ENCODE measurements at regions not wholly inside any gene's neighbourhood (a gene's known extent, or its start where the extent isn't known, plus 50 kb on each side); places are given as distances from the start of the nearest gene placed in this dataset.

DNA sequence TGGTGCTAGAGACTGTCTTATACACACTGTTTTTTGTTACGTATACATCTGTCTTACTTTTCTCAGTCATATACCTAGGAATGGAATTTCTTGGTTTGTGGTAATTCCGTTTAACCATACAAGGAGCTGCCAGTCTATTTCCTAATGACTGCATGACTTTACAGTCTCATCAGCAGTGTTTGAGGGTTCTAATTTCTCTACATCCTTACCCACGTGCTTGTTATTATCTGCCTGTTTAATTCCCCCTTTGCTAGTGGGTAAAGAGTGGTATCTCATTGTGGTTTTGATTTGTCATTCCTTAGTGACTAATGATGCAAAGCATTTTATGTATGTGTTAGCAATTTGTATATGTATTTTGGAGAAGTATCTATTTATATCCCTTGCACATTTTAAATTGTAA lies 1008.0 kb downstream of the FAM181B start:
- H3K4me3 ChIP-seq (ENCODE audit: low read length), result no peak overlapping the region
- H3K27ac ChIP-seq (ENCODE audit: low read depth, low read length), result no peak overlapping the region
- peaks cover 6% of the 10 kb centered on the region; the same call in 1 of the 2 replicates for H3K9me3 ChIP-seq (ENCODE audit: control insufficient read depth, insufficient read depth, low read length)
- no peaks in the 10 kb centered on the region for H3K9me2 ChIP-seq (replicated peaks; ENCODE audit: control insufficient read depth, low read length)
- no peaks in the 10 kb centered on the region for H3K4me1 ChIP-seq (ENCODE audit: control insufficient read depth, low read length)
- no peaks in the 10 kb centered on the region for H3K36me3 ChIP-seq (ENCODE audit: control insufficient read depth, low read length)
- no peak overlapping the region for H3K4me2 ChIP-seq (ENCODE audit: low read length)
- no peaks in the 10 kb centered on the region for H3K79me2 ChIP-seq (ENCODE audit: control insufficient read depth, low read length)
- H3F3A ChIP-seq (ENCODE audit: control insufficient read depth, insufficient read depth), result no peaks in the 10 kb centered on the region
- no peaks in the 10 kb centered on the region for H3K27me3 ChIP-seq (ENCODE audit: control insufficient read depth, low read length)
- no peaks in the 10 kb centered on the region for H4K20me1 ChIP-seq (ENCODE audit: control insufficient read depth, insufficient read depth, low read depth, low read length)
- TF ChIP-seq CTCF (IDR thresholded peaks at IDR 0.05; ENCODE audit: low read depth, low read length, poor library complexity, severe bottlenecking) (no peak), EZH2phosphoT487 (IDR thresholded peaks at IDR 0.05; ENCODE audit: borderline replicate concordance, low read length) (no peak)

DNA sequence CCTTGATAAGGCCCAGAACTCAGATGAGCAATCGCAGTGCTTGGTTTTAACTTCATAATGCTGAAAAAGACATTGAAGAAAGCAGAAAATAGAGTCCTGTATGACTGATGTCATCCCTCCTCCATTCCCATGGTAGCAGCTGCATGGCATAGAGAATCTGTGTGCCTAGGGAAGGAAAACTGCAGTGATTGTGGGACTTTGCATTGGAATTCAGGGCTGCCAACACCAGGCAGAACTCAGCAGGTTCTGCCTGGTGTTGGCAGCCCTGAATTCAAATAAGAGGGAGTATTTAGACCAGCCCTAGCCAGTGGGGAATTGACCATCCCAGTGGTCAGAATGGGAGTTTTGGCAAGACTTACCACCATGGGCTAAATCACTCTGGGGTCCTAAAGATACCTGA lies 1016.0 kb downstream of the FAM181B start:
- H3F3A ChIP-seq (ENCODE audit: control insufficient read depth, insufficient read depth), result no peaks in the 10 kb centered on the region
- H3K4me3 ChIP-seq (ENCODE audit: low read length), result no peak overlapping the region
- H3K9me2 ChIP-seq (replicated peaks; ENCODE audit: control insufficient read depth, low read length), result no peaks in the 10 kb centered on the region
- no peaks in the 10 kb centered on the region for H4K20me1 ChIP-seq (ENCODE audit: control insufficient read depth, insufficient read depth, low read depth, low read length)
- no peaks in the 10 kb centered on the region for H3K4me1 ChIP-seq (ENCODE audit: control insufficient read depth, low read length)
- H3K79me2 ChIP-seq (ENCODE audit: control insufficient read depth, low read length), result no peaks in the 10 kb centered on the region
- no peak for TF ChIP-seq CTCF (IDR thresholded peaks at IDR 0.05; ENCODE audit: low read depth, low read length, poor library complexity, severe bottlenecking)
- TF ChIP-seq EZH2phosphoT487 (IDR thresholded peaks at IDR 0.05; ENCODE audit: borderline replicate concordance, low read length), result no peak
- no peak overlapping the region for H3K4me2 ChIP-seq (ENCODE audit: low read length)
- H3K27ac ChIP-seq (ENCODE audit: low read depth, low read length), result no peak overlapping the region
- H3K27me3 ChIP-seq (ENCODE audit: control insufficient read depth, low read length), result no peaks in the 10 kb centered on the region
- H3K9me3 ChIP-seq (ENCODE audit: control insufficient read depth, insufficient read depth, low read length), result no peaks in the 10 kb centered on the region
- H3K36me3 ChIP-seq (ENCODE audit: control insufficient read depth, low read length), result no peaks in the 10 kb centered on the region

DNA sequence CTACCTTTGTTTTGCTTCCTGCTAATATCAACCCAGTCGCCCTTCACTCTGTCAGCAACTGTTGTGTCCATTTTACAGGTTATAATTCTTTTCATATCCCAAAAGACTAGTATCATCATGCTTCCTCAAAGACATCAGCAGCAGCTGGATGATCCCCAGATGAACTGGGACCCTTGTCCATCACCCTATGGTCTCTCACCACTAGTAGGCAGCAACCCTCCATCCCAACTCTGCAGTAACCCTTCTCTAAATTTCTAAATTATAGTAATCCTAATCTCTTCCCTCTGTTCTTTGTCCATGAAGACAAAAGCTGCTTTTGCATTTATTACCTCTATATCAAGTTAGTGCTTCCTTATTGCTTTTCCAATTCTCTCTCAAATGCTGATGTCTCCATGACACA lies 1025.8 kb downstream of the FAM181B start:
- Histone ChIP-seq H4K20me1 (ENCODE audit: control insufficient read depth, insufficient read depth, low read depth, low read length) (no peaks in the 10 kb centered on the region), H3K79me2 (ENCODE audit: control insufficient read depth, low read length) (no peaks in the 10 kb centered on the region), H3K4me2 (ENCODE audit: low read length) (no peak overlapping the region), H3K27me3 (ENCODE audit: control insufficient read depth, low read length) (no peaks in the 10 kb centered on the region), H3K9me2 (replicated peaks; ENCODE audit: control insufficient read depth, low read length) (no peaks in the 10 kb centered on the region), H3K36me3 (ENCODE audit: control insufficient read depth, low read length) (no peaks in the 10 kb centered on the region), H3K4me3 (ENCODE audit: low read length) (no peak overlapping the region), H3F3A (ENCODE audit: control insufficient read depth, insufficient read depth) (no peaks in the 10 kb centered on the region), H3K27ac (ENCODE audit: low read depth, low read length) (no peak overlapping the region), H3K4me1 (ENCODE audit: control insufficient read depth, low read length) (no peaks in the 10 kb centered on the region), H3K9me3 (ENCODE audit: control insufficient read depth, insufficient read depth, low read length) (no peaks in the 10 kb centered on the region)
- no peak for TF ChIP-seq EZH2phosphoT487 (IDR thresholded peaks at IDR 0.05; ENCODE audit: borderline replicate concordance, low read length)
- TF ChIP-seq CTCF (IDR thresholded peaks at IDR 0.05; ENCODE audit: low read depth, low read length, poor library complexity, severe bottlenecking), result peak; percentile 37

GRCh38 chr11:81705283-81705682 lies 1028.4 kb downstream of the FAM181B start:
- Histone ChIP-seq H3K4me1 (ENCODE audit: control insufficient read depth, low read length) (no peaks in the 10 kb centered on the region), H3K4me2 (ENCODE audit: low read length) (no peak overlapping the region), H3K27me3 (ENCODE audit: control insufficient read depth, low read length) (no peaks in the 10 kb centered on the region)

More at GRCh38 chr11:81705283-81705682, 1028.4 kb downstream of the FAM181B start:
- H3K36me3 ChIP-seq (ENCODE audit: control insufficient read depth, low read length), result no peaks in the 10 kb centered on the region
- H3F3A ChIP-seq (ENCODE audit: control insufficient read depth, insufficient read depth), result no peaks in the 10 kb centered on the region
- H3K4me3 ChIP-seq (ENCODE audit: low read length), result no peak overlapping the region
- H3K9me3 ChIP-seq (ENCODE audit: control insufficient read depth, insufficient read depth, low read length), result no peaks in the 10 kb centered on the region
- TF ChIP-seq CTCF (IDR thresholded peaks at IDR 0.05; ENCODE audit: low read depth, low read length, poor library complexity, severe bottlenecking) (no peak), EZH2phosphoT487 (IDR thresholded peaks at IDR 0.05; ENCODE audit: borderline replicate concordance, low read length) (no peak)
- no peaks in the 10 kb centered on the region for H3K9me2 ChIP-seq (replicated peaks; ENCODE audit: control insufficient read depth, low read length)
- H3K79me2 ChIP-seq (ENCODE audit: control insufficient read depth, low read length), result no peaks in the 10 kb centered on the region
- no peak overlapping the region for H3K27ac ChIP-seq (ENCODE audit: low read depth, low read length)
- H4K20me1 ChIP-seq (ENCODE audit: control insufficient read depth, insufficient read depth, low read depth, low read length), result no peaks in the 10 kb centered on the region
